NB4 (cell line): ENCODE measurements at regions not wholly inside any gene's neighbourhood (a gene's known extent, or its start where the extent isn't known, plus 50 kb on each side); places are given as distances from the start of the nearest gene placed in this dataset.

ENCODE experiments used
- CTCF ChIP-seq: IDR thresholded peaks from one replicate; pipeline ENCODE4 v1.5.1; 2012; ENCODE audit warnings: low read depth, low read length
- MAX ChIP-seq: IDR thresholded peaks from 2 replicates; pipeline ENCODE4 v1.6.1; 2011; ENCODE audit warnings: low read depth, low read length
- MYC ChIP-seq: IDR thresholded peaks from 2 replicates; pipeline ENCODE4 v1.6.1; 2011; ENCODE audit warnings: low read depth, low read length
- POLR2A ChIP-seq: IDR thresholded peaks from 2 replicates; pipeline ENCODE4 v1.6.1; 2011; ENCODE audit warnings: mild to moderate bottlenecking; ENCODE audit not compliant: insufficient read length; ENCODE audit errors: extremely low read depth

GRCh38 chr12:30003321-30003720 lies 219.6 kb upstream of the TMTC1 start:
- no peak for TF ChIP-seq CTCF
- TF ChIP-seq MYC: no peak
- TF ChIP-seq POLR2A: no peak
- no peak for TF ChIP-seq MAX
